ENCODE measurements at regions not wholly inside any gene's neighbourhood (a gene's known extent, or its start where the extent isn't known, plus 50 kb on each side); places are given as distances from the start of the nearest gene placed in this dataset.

- TF ChIP-seq, protein P1, sequence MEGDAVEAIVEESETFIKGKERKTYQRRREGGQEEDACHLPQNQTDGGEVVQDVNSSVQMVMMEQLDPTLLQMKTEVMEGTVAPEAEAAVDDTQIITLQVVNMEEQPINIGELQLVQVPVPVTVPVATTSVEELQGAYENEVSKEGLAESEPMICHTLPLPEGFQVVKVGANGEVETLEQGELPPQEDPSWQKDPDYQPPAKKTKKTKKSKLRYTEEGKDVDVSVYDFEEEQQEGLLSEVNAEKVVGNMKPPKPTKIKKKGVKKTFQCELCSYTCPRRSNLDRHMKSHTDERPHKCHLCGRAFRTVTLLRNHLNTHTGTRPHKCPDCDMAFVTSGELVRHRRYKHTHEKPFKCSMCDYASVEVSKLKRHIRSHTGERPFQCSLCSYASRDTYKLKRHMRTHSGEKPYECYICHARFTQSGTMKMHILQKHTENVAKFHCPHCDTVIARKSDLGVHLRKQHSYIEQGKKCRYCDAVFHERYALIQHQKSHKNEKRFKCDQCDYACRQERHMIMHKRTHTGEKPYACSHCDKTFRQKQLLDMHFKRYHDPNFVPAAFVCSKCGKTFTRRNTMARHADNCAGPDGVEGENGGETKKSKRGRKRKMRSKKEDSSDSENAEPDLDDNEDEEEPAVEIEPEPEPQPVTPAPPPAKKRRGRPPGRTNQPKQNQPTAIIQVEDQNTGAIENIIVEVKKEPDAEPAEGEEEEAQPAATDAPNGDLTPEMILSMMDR (IDR thresholded peaks at IDR 0.05), result no peak
- TF ChIP-seq ZFX (IDR thresholded peaks at IDR 0.05; ENCODE audit: borderline replicate concordance), result no peak
These were observed 83.8 kb upstream of the ERCC4 start for GRCh38 chr16:13835935-13836730.

Measured in 22Rv1 (cell line).